Ishikawa (cell line): ENCODE measurements at regions not wholly inside any gene's neighbourhood (a gene's known extent, or its start where the extent isn't known, plus 50 kb on each side); places are given as distances from the start of the nearest gene placed in this dataset.

ENCODE experiments used
- CEBPB ChIP-seq: IDR thresholded peaks from 2 replicates; pipeline ENCODE4 v1.6.1; 2012
- CREB1 ChIP-seq: IDR thresholded peaks from 2 replicates; pipeline ENCODE4 v1.6.1; 2012; ENCODE audit warnings: low read depth
- EGR1 ChIP-seq: IDR thresholded peaks from 2 replicates; pipeline ENCODE4 v1.6.1; 2012
- EP300 ChIP-seq: IDR thresholded peaks from 2 replicates; pipeline ENCODE4 v1.6.1; 2012; ENCODE audit warnings: borderline replicate concordance
- FOXM1 ChIP-seq: IDR thresholded peaks from 2 replicates; pipeline ENCODE4 v1.6.1; 2012; ENCODE audit warnings: low read depth, borderline replicate concordance
- NFIC ChIP-seq: IDR thresholded peaks from 2 replicates; pipeline ENCODE4 v1.6.1; 2012
- RAD21 ChIP-seq: IDR thresholded peaks from 2 replicates; pipeline ENCODE4 v1.6.1; 2012; ENCODE audit warnings: low read depth
- TAF1 ChIP-seq: IDR thresholded peaks from 2 replicates; pipeline ENCODE4 v1.6.1; 2012; ENCODE audit warnings: low read depth, mild to moderate bottlenecking
- TCF12 ChIP-seq: IDR thresholded peaks from 2 replicates; pipeline ENCODE4 v1.6.1; 2012; ENCODE audit warnings: low read depth
- TEAD4 ChIP-seq: IDR thresholded peaks from 2 replicates; pipeline ENCODE4 v1.6.1; 2012
- YY1 ChIP-seq: IDR thresholded peaks from 2 replicates; pipeline ENCODE4 v1.6.1; 2012; ENCODE audit warnings: low read depth
- ZBTB7A ChIP-seq: IDR thresholded peaks from 2 replicates; pipeline ENCODE4 v1.6.1; 2012; ENCODE audit warnings: low read depth
- TF ChIP-seq, protein P1 (sequence below): IDR thresholded peaks from 2 replicates; pipeline ENCODE4 v1.6.1; 2012
- TF ChIP-seq, protein P2 (sequence below): IDR thresholded peaks from 2 replicates; pipeline ENCODE4 v1.6.1; 2012
- TF ChIP-seq, protein P3 (sequence below): IDR thresholded peaks from 2 replicates; pipeline ENCODE4 v1.6.1; 2012; ENCODE audit warnings: low read depth, mild to moderate bottlenecking

DNA sequence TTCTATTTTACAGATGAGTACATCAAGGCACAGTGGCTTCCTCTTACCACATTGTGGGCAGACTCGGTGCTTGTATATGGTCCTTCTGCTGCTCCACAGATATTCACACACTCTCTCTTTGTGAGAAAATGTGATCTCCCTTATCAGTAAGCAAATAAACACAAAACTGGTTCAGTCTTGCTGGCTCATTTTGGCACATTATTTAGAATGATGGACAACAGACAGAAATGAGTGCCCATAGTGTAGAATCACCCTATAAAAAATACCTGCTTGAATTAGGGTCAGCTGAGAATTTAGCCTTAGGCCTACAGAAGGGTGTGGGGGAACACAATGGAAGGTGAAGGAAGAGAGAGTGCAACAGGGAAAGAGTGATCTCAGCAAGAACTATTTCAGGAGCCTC, 423.1 kb downstream of the HLX start:
- TF ChIP-seq ZBTB7A (no peak), CEBPB (no peak), NFIC (no peak), CREB1 (no peak), EP300 (no peak)
- TF ChIP-seq, protein P1, sequence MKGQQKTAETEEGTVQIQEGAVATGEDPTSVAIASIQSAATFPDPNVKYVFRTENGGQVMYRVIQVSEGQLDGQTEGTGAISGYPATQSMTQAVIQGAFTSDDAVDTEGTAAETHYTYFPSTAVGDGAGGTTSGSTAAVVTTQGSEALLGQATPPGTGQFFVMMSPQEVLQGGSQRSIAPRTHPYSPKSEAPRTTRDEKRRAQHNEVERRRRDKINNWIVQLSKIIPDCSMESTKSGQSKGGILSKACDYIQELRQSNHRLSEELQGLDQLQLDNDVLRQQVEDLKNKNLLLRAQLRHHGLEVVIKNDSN = no peak
- TF ChIP-seq, protein P2, sequence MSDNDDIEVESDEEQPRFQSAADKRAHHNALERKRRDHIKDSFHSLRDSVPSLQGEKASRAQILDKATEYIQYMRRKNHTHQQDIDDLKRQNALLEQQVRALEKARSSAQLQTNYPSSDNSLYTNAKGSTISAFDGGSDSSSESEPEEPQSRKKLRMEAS = no peak

DNA sequence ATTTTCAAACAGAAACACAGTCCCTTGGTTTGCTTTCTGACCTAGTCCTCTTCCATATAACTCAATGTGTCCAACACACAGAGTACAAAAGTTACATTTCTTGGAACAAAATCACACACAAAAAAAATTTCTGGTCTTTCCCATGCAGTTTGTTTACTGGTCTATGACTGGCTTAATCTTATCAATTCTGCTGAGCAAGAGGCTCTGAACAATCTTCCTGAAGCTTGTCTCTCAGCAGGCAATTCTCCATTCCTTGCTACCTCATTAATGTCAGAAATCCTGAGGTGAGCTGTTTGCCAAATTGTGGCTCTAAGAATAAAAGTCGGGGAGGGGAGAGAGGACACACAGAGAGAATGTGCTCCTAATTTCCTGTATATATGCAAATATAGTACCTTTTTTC, 423.6 kb downstream of the HLX start:
- TF ChIP-seq CEBPB = no peak
- TF ChIP-seq NFIC = no peak
- TF ChIP-seq EP300 = no peak
- TF ChIP-seq, protein P1 = no peak
- TF ChIP-seq RAD21 = no peak
- TF ChIP-seq TAF1 = no peak
- TF ChIP-seq TEAD4 = no peak
- TF ChIP-seq, protein P2 = no peak
- TF ChIP-seq ZBTB7A = no peak

DNA sequence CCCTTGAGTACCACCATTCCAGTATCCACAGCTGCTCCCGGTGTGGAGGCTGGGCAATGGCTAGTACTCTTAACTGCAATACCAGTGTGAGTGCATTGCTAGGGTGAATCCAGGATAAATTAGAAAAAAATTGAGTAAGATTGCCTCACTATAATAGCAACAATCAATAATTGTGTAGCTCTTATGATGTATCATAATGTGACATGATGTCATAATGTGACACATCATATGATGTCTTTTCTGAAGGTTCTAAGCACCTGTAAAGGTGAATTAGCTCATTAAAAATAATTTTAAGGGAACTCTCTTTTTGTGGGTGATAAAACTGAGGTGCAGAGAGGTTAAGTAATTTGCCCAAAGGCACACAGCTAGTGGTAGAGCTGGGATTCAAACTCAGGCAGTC, 424.4 kb downstream of the HLX start:
- TF ChIP-seq TCF12 = no peak
- TF ChIP-seq ZBTB7A = no peak
- no peak for TF ChIP-seq NFIC
- no peak for TF ChIP-seq CEBPB
- no peak for TF ChIP-seq TAF1
- no peak for TF ChIP-seq CREB1
- TF ChIP-seq, protein P2 = no peak
- no peak for TF ChIP-seq FOXM1
- TF ChIP-seq TEAD4 = no peak
- TF ChIP-seq, protein P1 = no peak
- TF ChIP-seq, protein P3, sequence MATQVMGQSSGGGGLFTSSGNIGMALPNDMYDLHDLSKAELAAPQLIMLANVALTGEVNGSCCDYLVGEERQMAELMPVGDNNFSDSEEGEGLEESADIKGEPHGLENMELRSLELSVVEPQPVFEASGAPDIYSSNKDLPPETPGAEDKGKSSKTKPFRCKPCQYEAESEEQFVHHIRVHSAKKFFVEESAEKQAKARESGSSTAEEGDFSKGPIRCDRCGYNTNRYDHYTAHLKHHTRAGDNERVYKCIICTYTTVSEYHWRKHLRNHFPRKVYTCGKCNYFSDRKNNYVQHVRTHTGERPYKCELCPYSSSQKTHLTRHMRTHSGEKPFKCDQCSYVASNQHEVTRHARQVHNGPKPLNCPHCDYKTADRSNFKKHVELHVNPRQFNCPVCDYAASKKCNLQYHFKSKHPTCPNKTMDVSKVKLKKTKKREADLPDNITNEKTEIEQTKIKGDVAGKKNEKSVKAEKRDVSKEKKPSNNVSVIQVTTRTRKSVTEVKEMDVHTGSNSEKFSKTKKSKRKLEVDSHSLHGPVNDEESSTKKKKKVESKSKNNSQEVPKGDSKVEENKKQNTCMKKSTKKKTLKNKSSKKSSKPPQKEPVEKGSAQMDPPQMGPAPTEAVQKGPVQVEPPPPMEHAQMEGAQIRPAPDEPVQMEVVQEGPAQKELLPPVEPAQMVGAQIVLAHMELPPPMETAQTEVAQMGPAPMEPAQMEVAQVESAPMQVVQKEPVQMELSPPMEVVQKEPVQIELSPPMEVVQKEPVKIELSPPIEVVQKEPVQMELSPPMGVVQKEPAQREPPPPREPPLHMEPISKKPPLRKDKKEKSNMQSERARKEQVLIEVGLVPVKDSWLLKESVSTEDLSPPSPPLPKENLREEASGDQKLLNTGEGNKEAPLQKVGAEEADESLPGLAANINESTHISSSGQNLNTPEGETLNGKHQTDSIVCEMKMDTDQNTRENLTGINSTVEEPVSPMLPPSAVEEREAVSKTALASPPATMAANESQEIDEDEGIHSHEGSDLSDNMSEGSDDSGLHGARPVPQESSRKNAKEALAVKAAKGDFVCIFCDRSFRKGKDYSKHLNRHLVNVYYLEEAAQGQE = no peak
- no peak for TF ChIP-seq EP300
- no peak for TF ChIP-seq RAD21
- no peak for TF ChIP-seq EGR1

DNA sequence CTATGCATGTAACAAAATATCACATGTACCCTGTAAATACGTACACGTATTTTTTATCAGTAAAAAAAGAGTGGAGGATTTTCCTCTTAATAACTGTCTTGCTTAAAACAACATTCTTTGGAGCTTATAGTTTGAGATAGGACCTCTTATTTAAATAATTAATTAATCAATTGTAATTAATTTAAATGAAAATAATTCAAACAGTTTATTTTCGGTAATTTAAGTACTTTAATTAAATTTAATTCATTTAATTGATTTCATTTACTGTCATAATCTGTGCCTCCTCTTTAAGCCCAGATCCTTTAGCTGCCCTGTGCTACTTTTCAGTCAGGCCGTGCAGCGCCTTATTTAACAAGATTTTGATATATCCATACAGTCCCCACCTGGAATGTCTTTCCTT, 427.0 kb downstream of the HLX start:
- TF ChIP-seq EGR1 = no peak
- no peak for TF ChIP-seq TEAD4
- TF ChIP-seq CEBPB = no peak
- no peak for TF ChIP-seq TAF1
- no peak for TF ChIP-seq TCF12

DNA sequence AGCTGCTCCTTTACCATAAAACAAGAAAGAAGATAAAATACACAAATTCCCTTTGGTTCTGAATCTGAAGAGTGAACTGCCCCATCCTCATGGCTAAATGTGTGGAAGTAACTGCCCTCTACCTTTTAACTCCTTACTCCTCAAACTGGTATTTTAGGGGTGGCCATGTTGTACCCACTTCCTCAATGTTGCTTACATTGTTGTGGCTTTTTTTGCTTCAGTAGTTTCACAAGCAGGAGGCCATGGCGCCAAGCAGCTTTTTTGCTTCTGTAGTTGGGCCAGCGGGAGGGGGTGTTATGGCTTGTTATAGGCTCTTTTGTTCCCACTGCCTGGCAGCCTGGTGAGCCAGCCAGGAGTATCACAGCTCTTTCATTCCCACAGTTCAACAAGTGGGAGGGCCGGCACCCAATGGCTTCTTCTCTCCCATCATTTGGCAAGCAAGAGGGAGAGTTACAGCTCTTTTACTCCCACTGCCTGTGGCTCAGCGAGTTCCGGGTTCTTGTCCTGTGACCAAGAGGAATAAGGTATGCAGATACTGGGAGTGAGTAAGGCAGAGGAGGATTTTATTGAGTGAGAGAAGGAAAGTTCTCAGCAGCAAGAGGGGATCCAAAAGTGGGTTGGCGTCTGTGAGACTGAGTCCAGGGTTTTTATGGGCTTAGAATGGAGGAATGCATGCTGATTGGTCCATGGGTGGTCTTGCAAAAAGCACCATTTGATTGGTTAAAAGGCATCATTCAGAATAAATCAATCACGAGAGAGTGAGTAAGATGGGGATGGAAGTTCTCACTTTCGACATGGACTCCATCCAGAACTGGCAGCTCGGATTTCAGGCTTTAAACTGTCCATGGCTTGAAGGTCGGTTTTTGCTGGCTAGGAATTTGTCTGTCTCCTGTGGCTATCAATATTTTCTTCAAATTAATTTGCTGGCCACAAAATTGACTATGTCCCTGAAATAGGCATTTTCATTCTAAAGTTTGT, 429.6 kb downstream of the HLX start:
- TF ChIP-seq TEAD4 = no peak
- no peak for TF ChIP-seq NFIC
- TF ChIP-seq, protein P3 = no peak
- no peak for TF ChIP-seq ZBTB7A
- TF ChIP-seq EGR1 = no peak
- TF ChIP-seq, protein P1 = no peak
- no peak for TF ChIP-seq CEBPB
- TF ChIP-seq EP300 = no peak
- TF ChIP-seq, protein P2 = no peak
- no peak for TF ChIP-seq YY1
- no peak for TF ChIP-seq TAF1
- no peak for TF ChIP-seq FOXM1
- TF ChIP-seq CREB1 = no peak
- no peak for TF ChIP-seq TCF12
- no peak for TF ChIP-seq RAD21
